Fibroblast of upper back skin (primary cell): ENCODE measurements at regions not wholly inside any gene's neighbourhood (a gene's known extent, or its start where the extent isn't known, plus 50 kb on each side); places are given as distances from the start of the nearest gene placed in this dataset.
"Not testable (repeated sequence)": the region's sequence is repeated elsewhere in the genome, so short reads cannot be mapped to it uniquely, and the experiment has no call there.

Source experiments
- DNase-seq: peaks from one replicate; pipeline ENCODE4 v3.0.0-alpha.2; 2013

- no peak for DNase-seq
These were observed 68.0 kb downstream of the CBLN4 start for GRCh38 chr20:55937283-55937682.

DNA sequence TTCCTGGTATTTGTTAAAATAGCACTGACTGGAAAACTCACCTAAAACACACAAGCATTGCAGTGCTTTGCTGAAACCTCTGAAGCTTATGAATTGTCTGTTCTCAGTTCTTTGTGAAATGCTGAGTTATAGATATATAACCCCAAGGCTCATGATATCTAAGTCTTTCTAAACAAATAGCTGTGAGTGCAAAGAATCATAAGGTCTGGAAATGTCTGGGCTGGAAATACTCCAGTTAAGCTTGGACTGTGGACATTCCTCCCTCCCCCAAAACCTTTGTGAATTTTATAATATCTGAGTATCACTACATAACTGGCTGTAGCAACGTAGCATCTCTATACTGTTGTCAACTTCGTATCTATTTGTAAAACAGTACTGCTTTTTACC lies 69.1 kb downstream of the CBLN4 start:
- DNase-seq, result no peak

DNA sequence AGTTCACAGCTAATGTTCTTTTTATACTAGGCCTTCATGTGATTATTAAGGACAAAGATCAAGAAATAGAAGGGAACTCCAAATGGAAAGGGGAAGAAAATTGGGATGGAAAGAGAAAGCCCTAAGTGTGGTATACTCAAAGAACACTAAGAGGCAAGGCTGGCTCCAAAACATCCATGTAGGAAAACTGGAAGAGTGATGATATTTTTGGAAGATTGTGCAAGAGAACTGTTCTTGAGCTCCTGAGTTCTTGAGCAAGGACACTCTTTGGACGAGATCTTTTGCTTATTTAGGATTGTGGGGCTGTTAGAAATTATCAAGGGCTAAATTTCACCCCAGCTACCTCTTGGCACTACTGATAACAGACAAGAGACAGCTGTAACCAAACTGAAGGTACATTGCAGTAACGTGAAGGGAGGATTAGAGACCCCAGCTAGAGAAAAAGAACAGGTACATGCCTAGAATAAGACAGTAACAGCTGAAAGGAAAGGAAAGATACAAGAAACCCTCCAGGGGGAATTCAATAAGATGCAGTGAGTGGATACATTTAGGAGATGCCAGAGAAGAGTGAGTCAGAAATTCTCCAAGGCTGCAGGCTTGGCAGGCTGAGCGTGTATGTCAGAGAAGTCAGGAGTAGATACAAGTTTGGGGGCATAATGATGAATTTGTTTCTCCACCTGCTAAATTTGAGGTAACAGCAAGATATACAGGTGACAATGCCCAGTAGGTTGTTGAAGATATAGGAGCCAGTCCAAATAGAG lies 69.7 kb downstream of the CBLN4 start:
- DNase-seq, result no peak

DNA sequence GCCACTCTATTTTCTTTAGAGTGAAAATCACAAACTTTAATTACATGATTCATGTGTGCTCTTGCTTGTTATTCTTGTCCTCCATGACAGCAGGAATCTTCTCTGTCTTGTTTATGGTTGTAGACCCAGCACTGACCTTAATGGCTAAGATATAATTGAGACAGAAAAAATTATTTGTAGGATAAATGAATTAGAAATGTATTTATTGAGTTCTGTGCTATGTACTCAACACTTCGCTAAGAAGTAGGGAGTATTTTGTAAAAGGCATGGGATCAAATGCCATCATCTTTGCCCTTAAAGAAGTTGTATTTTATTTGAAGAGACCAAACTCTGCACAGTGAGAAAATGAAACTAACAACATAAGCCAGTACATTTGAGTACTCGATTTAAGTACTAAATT lies 71.2 kb downstream of the CBLN4 start:
- DNase-seq, result no peak

DNA sequence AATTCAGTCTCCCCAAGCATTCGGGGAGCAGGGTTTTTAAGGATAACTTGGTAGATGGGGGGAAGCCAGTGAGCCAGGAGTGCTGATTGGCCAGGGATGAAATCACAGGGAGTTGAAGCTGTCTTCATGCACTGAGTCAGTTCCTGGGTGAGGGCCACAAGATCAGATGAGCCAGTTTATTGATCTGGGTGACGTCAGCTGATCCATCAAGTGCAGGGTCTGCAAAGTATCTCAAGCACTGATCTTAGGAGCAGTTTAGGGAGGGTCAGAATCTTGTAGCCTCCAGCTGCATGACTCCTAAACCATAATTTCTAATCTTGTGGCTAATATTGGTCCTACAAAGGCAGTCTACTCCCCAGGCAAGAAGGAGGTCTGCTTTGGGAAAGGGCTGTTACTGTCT lies 74.4 kb downstream of the CBLN4 start:
- not testable (repeated sequence) for DNase-seq

DNA sequence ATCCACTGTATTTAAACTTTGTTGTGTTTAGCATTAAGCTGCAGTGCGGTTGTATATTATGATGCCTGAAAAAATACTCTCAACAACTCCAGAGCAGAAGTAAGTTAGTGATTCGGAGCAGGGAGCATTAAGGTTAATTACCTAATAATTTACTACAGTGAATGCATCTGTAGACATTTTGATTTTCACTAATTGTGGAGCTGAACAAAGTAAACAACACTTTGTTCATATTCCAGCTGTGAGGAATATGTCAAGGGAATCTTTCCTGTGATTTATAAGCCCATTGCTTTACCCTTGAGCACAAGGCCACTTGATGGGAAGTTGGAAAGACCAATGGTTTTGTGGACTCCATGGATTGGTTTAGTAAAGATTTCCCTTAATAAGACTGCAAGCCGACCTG lies 77.1 kb downstream of the CBLN4 start:
- DNase-seq, result no peak

DNA sequence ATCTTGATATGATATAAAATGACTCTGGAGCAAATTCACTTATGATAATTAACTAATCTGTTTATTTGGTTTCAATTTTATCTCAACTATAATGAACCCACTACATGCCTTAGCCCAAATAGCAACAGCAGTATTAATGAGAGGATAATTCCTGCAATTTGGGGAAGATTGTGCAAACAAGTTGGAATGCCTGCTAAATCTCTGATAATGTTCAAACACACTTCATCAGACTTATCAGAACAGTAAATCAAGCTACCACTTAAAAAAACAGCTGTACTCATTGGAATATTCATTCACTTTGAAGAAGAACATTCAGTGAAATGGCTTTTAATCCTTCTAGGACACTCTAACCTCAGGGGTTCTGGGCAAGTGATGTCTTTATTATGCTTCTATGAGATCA lies 85.4 kb downstream of the CBLN4 start:
- no peak for DNase-seq

GRCh38 chr20:55919319-55919718 lies 86.0 kb downstream of the CBLN4 start:
- no peak for DNase-seq

DNA sequence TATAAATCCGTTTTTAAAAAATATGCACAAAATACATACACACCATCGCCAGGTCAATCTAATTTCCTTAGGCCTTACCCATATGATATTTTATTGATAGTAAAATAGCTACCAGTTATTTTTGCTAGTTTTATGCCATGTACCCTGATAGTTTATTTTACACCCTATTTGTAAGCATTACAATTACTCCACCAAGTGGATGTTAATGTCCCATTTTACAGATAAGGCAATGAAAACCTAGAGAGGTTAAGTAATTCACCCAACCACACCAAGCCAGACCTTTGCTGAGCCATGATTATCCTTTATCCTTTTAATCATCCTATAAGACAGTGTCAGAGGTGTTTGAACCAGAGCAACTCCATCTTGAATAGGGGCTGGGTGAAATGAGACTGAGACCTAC lies 86.8 kb downstream of the CBLN4 start:
- DNase-seq, result no peak

DNA sequence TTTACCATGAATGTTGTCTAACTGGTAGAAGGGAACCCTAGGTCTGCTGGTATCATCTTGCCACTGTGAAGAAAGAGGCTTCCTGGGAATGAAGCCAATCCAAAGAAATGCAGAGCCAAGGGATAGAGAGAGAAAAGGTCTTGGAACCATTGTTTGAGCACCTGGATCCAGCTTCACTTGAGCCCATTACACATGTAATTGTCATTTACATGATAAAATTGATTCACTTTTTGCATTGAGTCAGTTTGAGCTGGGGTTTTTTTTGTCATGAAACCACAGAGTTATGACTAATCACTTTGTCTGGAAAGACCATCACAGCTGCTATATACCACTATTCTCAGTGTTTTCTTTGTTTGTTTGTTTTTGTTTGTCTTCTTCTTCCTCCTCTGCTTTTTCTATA lies 112.3 kb downstream of the CBLN4 start:
- no peak for DNase-seq

DNA sequence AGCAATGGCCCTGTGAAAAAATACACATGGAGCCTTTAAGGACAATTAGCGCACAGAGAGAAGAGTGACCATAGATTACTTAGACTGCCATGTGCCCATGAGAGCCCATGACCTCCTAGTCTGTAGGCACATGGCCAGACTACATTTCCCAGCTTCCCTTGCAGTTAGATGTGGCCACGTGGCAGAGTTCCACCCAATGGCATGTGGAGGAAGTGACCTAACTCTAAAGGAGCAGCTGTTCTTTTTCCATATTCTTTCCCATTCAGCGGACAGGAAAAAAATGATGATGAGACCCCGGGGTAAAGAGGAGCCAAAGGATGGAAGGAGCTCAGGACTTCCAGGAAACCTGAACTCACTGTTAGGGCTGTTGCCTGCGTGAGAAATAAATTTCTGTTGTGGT lies 116.6 kb downstream of the CBLN4 start:
- no peak for DNase-seq

DNA sequence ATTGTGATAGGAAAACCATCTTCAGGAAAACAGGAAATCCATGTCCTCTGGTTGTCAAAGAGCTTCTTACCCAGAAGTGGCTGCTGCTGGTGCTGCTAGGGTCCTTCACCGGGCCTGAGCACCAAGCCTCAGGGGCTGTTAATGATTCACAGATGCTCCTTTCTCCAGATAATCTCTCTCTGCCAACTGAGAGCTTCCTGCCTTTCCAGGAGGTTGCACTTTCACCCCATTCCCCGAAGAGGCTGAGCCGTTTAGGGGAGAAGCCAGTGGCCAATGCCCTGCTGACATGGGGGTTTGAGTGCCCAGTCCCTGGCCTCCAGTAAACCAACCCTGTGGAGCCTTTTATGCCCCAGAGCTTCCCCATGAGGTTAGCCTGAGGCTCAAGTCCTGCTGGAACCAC lies 122.4 kb downstream of the CBLN4 start:
- no peak for DNase-seq

GRCh38 chr20:55882286-55882685 lies 123.0 kb downstream of the CBLN4 start:
- no peak for DNase-seq

DNA sequence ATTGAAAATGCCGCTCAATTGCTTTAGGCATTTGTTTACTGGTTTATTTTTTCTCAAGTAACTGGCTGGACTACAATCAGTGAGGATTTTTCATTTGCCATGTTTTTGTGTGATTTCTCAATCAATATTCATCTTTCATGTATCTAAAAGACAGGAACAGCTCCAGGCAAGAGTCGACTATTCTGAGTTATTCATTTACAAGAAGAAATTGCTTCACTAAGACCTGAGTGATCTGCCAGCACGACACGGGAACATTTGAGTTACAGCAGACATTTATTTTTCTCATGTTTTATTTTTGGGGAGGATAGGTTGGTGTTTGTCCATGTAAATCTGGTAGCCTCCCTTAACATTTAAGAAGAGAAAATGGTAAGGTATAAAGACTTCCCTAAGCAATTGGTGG lies 124.1 kb downstream of the CBLN4 start:
- DNase-seq, result no peak

GRCh38 chr20:55880361-55880760 lies 125.0 kb downstream of the CBLN4 start:
- no peak for DNase-seq

DNA sequence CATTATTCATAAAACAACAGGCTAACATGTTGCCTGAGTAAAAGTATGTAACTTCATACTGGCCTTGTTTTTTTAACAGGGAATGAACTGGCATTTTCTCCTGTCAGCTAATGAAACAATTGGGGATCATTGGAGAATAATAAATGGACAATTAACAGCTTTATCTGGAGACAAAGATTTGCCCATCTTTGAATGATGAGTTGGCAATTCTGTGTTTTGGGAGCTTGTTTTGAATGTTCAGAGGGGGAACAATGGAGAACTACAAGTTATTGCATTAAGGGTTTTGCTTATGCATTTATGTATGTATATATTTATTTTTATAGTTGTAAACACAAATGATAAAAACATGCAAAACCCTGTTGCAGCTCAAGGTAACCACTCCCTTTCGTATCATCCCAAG lies 150.3 kb downstream of the CBLN4 start:
- DNase-seq, result no peak

DNA sequence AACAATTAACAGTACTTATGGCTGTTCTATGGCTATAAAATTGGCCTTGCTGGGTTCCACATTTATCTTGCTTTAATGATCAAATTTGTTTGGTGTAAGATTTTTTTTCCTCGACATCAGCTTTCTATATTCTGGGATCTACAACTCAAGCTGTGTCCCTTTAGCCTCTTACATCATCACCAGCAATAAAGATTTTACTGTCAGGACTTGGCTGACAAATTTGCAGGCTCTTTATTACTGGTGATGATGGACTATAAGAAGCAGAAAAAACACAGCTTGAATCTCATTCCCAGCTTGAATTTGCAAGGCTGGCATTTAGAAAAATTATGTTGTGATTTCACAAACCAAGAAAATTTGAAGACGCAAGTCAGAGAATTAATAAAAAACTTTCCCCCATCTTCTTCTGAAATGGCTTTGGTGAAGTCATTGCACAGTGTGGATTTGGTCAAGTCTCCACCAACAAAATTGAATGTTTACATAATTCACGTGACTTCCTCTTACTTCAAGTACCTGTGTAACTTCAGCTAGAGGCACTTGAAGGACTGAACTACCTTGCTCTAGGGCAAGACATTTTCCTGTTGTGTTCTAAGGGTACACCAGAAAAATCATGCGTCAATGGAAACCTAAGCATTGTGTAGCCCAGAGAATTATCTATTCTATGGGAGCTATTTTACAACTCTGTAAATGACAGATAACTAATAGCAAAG lies 175.0 kb downstream of the CBLN4 start:
- no peak for DNase-seq

GRCh38 chr20:55805138-55805537 lies 200.2 kb downstream of the CBLN4 start:
- no peak for DNase-seq

DNA sequence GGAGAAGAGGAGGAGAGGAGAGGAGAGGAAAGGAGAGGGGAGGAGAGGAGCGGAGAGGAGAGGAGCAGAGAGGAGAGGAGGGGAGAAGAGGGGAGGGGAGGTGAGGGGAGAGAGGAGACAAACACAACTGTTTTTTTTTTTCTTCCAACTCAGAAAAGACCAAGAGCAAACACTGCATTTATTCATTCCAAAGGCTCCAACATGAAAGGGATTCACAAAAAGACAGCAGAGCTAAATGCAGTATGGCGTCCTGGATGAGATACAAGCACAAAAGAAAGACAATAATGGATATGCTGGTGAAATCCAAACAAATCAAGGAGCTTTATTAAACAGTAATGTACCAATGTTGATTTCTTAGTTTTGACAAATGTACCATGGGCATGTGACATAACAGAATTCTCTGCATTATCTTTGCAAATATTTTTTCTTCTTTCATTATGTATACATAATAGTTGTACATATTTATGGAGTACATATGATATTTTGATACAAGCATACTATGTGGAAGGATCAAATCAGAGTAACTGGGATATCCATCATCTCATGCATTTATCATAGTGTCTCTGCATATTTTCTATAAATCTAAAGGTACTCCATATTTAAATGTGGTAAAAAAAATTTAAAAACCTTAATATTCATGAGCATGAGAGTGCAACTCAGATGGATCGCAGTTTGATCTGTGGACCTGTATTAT lies 204.6 kb downstream of the CBLN4 start:
- no peak for DNase-seq

GRCh38 chr20:55793986-55794385 lies 211.3 kb downstream of the CBLN4 start:
- DNase-seq, result no peak

DNA sequence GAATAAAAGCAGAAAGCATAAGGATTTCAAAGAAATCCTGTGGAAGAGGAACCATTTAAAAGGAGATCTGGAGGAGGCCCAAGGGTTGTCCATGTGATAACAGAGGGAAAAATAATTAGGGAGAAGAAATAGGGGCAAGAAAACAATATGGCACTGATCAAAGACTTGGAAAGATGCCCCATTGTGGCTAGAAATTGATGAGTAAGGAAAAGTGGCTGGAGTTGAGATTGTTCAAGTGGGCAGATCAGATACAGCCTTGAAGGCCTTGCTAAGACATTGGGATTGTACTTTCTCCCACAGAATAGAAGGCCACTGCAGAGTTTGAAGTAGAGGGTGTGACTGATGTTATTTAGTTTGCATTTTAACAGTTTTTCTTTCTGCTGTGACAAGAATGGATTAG lies 213.3 kb downstream of the CBLN4 start:
- no peak for DNase-seq

DNA sequence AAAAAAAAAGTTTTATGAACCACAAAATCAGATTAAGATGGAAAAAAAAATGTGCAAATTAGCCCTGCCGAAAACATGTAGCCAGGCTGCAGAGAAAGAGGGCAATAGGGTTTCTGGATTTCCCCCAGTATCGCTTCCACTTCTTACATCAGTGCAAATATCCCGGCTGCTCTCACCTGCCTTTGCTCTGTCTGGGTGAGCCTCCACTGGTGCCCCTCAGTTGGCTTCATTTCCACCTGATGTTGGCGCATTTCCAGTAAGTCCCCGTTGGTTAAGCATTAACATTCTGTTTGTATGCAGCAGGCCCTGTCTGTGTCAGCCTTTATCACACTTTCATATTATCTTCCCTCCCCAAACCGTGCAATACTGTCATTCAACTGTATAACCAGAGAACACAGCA lies 215.1 kb downstream of the CBLN4 start:
- DNase-seq, result no peak

DNA sequence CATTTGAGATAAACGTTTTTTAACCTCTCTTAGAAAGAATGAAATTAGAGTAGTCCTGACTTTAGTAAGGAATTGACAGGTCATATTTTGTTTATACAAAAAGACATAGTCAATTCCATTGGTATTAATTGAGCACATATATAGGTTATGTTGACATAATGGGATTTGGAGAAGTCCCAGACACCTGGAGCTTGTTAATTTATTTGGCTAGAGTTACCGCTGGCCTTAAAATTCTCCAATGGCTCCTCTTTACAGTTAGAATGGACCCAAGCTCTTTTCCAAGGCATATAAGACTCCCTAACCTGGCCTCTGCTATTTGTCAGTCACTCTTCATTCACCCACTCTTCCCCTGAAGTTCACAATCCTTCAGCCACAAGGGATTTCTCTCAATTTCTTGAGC lies 221.3 kb downstream of the CBLN4 start:
- DNase-seq, result no peak

DNA sequence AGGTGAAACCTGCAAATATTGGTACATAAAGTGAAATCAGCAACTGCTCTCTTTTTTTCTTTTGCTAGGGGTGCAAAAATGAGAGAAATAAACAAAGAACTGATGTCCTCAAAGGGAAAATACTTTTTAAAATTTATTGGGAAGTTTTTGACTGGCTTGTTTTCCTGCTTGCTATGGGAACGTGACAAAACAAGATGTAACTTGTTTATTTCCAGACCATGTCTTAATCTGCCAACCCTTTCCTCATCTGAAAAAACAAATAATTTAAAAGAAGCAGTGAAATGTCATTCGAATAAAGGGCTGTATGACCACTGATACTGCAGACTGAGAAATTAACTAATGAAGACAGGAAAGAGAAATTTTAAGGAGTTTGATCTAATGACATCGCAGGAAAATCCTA lies 221.9 kb downstream of the CBLN4 start:
- no peak for DNase-seq
